H1 (cell line): ENCODE measurements at regions not wholly inside any gene's neighbourhood (a gene's known extent, or its start where the extent isn't known, plus 50 kb on each side); places are given as distances from the start of the nearest gene placed in this dataset.

Experiments
- CTCF ChIA-PET: fragments of 300-600 bp; sonication (Branson Sonifier 250); formaldehyde crosslinking; loops from one replicate; lab custom pipeline; 2021; ENCODE audit not compliant: partially characterized antibody; lab: Charles Lee
- POLR2A ChIA-PET: fragments of 300-600 bp; sonication (Branson Sonifier 250); formaldehyde crosslinking; loops from one replicate; lab custom pipeline; 2021; ENCODE audit warnings: inconsistent platforms; ENCODE audit not compliant: partially characterized antibody; lab: Charles Lee
- DNase-seq, 2 experiments: peaks; one replicate each; pipeline versions ENCODE4 v3.0.0 to v3.0.0-alpha.2; 2010 to 2022; ENCODE audit warnings: low spot score in 2 of 2, low read depth in 1 of 2, mixed read lengths in 1 of 2
- FAIRE-seq: peaks from 2 replicates; lab custom pipeline; 2011; peaks lifted over from hg19 to GRCh38; lab: Jason Lieb, UNC
- H2AFZ ChIP-seq: 2 replicates; pipeline ENCODE4 v1.8.1; 2012; ENCODE audit warnings: low read length, inconsistent platforms
- H2AK5ac ChIP-seq: 2 replicates; pipeline ENCODE4 v1.6.1; 2013; ENCODE audit warnings: low read depth, low read length
- H2BK120ac ChIP-seq: replicated peaks from 2 replicates; pipeline ENCODE3; 2013; ENCODE audit warnings: low read depth, low read length, inconsistent platforms
- H2BK12ac ChIP-seq: 2 replicates; pipeline ENCODE4 v1.6.1; 2013; ENCODE audit warnings: low read depth, low read length
- H2BK15ac ChIP-seq: 2 replicates; pipeline ENCODE4 v1.6.1; 2013; ENCODE audit warnings: low read length
- H2BK20ac ChIP-seq: 2 replicates; pipeline ENCODE4 v1.6.1; 2013; ENCODE audit warnings: low read length
- H2BK5ac ChIP-seq: 2 replicates; pipeline ENCODE4 v1.6.1; 2013; ENCODE audit warnings: low read depth, low read length
- H3K14ac ChIP-seq: 2 replicates; pipeline ENCODE4 v1.6.1; 2013; ENCODE audit warnings: inconsistent platforms; ENCODE audit not compliant: insufficient read length
- H3K18ac ChIP-seq: 2 replicates; pipeline ENCODE4 v1.6.1; 2013; ENCODE audit warnings: low read length; ENCODE audit errors: extremely low read depth
- H3K23ac ChIP-seq: 2 replicates; pipeline ENCODE4 v1.6.1; 2013; ENCODE audit warnings: inconsistent platforms; ENCODE audit not compliant: insufficient read length
- H3K23me2 ChIP-seq: 2 replicates; pipeline ENCODE4 v1.6.1; 2013; ENCODE audit warnings: low read depth, low read length
- H3K27ac ChIP-seq: 2 replicates; pipeline ENCODE4 v1.6.1; 2011; ENCODE audit warnings: low read depth, low read length, inconsistent platforms
- H3K27me3 ChIP-seq, 4 experiments: replicated peaks in 1 of 4; 1 replicate in 1 of 4; 2 replicates in 3 of 4; pipeline versions ENCODE4 v1.6.1 to v1.8.1; 2011 to 2013; ENCODE audit warnings: low read length in 3 of 4, mild to moderate bottlenecking in 3 of 4, inconsistent platforms in 2 of 4, mixed read lengths in 2 of 4, moderate library complexity in 1 of 4; ENCODE audit not compliant: control insufficient read depth in 3 of 4, insufficient read depth in 3 of 4; ENCODE audit errors: extremely low read depth in 1 of 4
- H3K36me3 ChIP-seq, 4 experiments: 2 replicates each; pipeline versions ENCODE4 v1.6.1 to v1.8.1; 2011 to 2013; ENCODE audit warnings: mild to moderate bottlenecking in 4 of 4, low read length in 3 of 4, moderate library complexity in 2 of 4, control low read depth in 1 of 4, inconsistent platforms in 1 of 4; ENCODE audit not compliant: insufficient read depth in 4 of 4, control insufficient read depth in 2 of 4
- H3K4ac ChIP-seq: replicated peaks from 2 replicates; pipeline ENCODE3; 2013; ENCODE audit warnings: low read length, low read depth, mixed read lengths, inconsistent platforms; ENCODE audit not compliant: insufficient read length
- H3K4me1 ChIP-seq, 4 experiments: replicated peaks in 1 of 4; 1 replicate in 1 of 4; 2 replicates in 3 of 4; pipeline versions ENCODE4 v1.6.1 to v1.8.1; 2011 to 2013; ENCODE audit warnings: low read length in 3 of 4, inconsistent platforms in 2 of 4, mixed read lengths in 1 of 4; ENCODE audit not compliant: insufficient read depth in 4 of 4, control insufficient read depth in 3 of 4
- H3K4me2 ChIP-seq, 2 experiments: 2 replicates each; pipeline versions ENCODE4 v1.6.1 to v1.8.1; 2011 to 2013; ENCODE audit warnings: low read depth in 2 of 2, low read length in 2 of 2, control low read depth in 1 of 2, inconsistent platforms in 1 of 2, mild to moderate bottlenecking in 1 of 2; ENCODE audit not compliant: insufficient read depth in 1 of 2
- H3K4me3 ChIP-seq, 4 experiments: fragments of 200-600, 300-600 bp in 1 of 4; sonication (generic), shearing (Covaris generic), sonication (Bioruptor Twin) in 1 of 4; 2 replicates each; pipeline versions ENCODE4 v1.5.1 to v1.8.1; 2011 to 2016; ENCODE audit warnings: low read length in 4 of 4, low read depth in 3 of 4, control low read depth in 2 of 4, inconsistent platforms in 2 of 4, mild to moderate bottlenecking in 2 of 4, mixed read lengths in 1 of 4, moderate library complexity in 1 of 4; ENCODE audit not compliant: insufficient read depth in 2 of 4; ENCODE audit errors: extremely low read depth in 1 of 4
- H3K56ac ChIP-seq: replicated peaks from 2 replicates; pipeline ENCODE3; 2013; ENCODE audit warnings: low read depth, mild to moderate bottlenecking, mixed read lengths, low read length, inconsistent platforms; ENCODE audit not compliant: insufficient read length
- H3K79me1 ChIP-seq: 2 replicates; pipeline ENCODE4 v1.6.1; 2013; ENCODE audit warnings: low read depth, low read length, control low read depth
- H3K79me2 ChIP-seq, 2 experiments: 2 replicates each; pipeline versions ENCODE4 v1.6.1 to v1.8.1; 2012 to 2013; ENCODE audit warnings: low read length in 2 of 2, mild to moderate bottlenecking in 2 of 2, inconsistent platforms in 1 of 2; ENCODE audit not compliant: insufficient read depth in 2 of 2, control insufficient read depth in 1 of 2
- H3K9ac ChIP-seq, 4 experiments: replicated peaks in 1 of 4; 1 replicate in 1 of 4; 2 replicates in 3 of 4; pipeline versions ENCODE4 v1.6.1 to v1.8.1; 2011 to 2013; ENCODE audit warnings: low read depth in 3 of 4, low read length in 3 of 4, control low read depth in 2 of 4, mild to moderate bottlenecking in 2 of 4, moderate library complexity in 2 of 4, inconsistent platforms in 1 of 4; ENCODE audit errors: extremely low read depth in 1 of 4
- H3K9me3 ChIP-seq, 2 experiments: 2 replicates each; pipeline versions ENCODE4 v1.6.1 to v1.8.1; 2012 to 2013; ENCODE audit warnings: mild to moderate bottlenecking in 2 of 2, moderate library complexity in 2 of 2, control low read depth in 1 of 2, inconsistent platforms in 1 of 2, low read depth in 1 of 2, low read length in 1 of 2, mixed read lengths in 1 of 2; ENCODE audit not compliant: insufficient read depth in 2 of 2
- H4K20me1 ChIP-seq, 2 experiments: replicated peaks in 1 of 2; 2 replicates each; pipeline versions ENCODE3 to v1.8.1; 2011 to 2013; ENCODE audit warnings: inconsistent platforms in 2 of 2, low read length in 2 of 2, mild to moderate bottlenecking in 1 of 2; ENCODE audit not compliant: insufficient read depth in 2 of 2, control insufficient read depth in 1 of 2
- H4K5ac ChIP-seq: 2 replicates; pipeline ENCODE4 v1.6.1; 2013; ENCODE audit warnings: low read length, low read depth, mixed read lengths, inconsistent platforms; ENCODE audit not compliant: insufficient read length
- H4K8ac ChIP-seq: 2 replicates; pipeline ENCODE4 v1.8.0; 2013; ENCODE audit warnings: mild to moderate bottlenecking, moderate library complexity, low read length, inconsistent platforms; ENCODE audit not compliant: insufficient read depth; ENCODE audit errors: extremely low read depth
- H4K91ac ChIP-seq: replicated peaks from 2 replicates; pipeline ENCODE3; 2013; ENCODE audit warnings: low read length, mixed read lengths, inconsistent platforms; ENCODE audit not compliant: insufficient read length
- ASH2L ChIP-seq: fragments of 200-600, 300-600 bp; sonication (generic); IDR thresholded peaks from one replicate; pipeline ENCODE4 v1.7.1; 2017; ENCODE audit warnings: low read length
- CBX8 ChIP-seq: fragments of 300-800, 300-1000 bp; sonication (generic); IDR thresholded peaks from 2 replicates; pipeline ENCODE4 v1.7.1; 2016; ENCODE audit warnings: low read depth, low read length, borderline replicate concordance
- CEBPB ChIP-seq: IDR thresholded peaks from 2 replicates; pipeline ENCODE4 v1.6.1; 2012; ENCODE audit warnings: low read depth, low read length
- CREB1 ChIP-seq: IDR thresholded peaks from 2 replicates; pipeline ENCODE4 v1.6.1; 2012; ENCODE audit warnings: inconsistent platforms
- CTBP2 ChIP-seq: IDR thresholded peaks from 2 replicates; pipeline ENCODE4 v1.7.0; 2011; ENCODE audit warnings: borderline replicate concordance, mild to moderate bottlenecking, moderate library complexity, mixed read lengths, low read length; ENCODE audit not compliant: insufficient read depth, insufficient read length
- EGR1 ChIP-seq: IDR thresholded peaks from 2 replicates; pipeline ENCODE4 v1.6.1; 2011; ENCODE audit warnings: low read depth, low read length, borderline replicate concordance
- RBBP5 ChIP-seq: IDR thresholded peaks from 2 replicates; pipeline ENCODE4 v1.7.1; 2012; ENCODE audit warnings: low read depth, mild to moderate bottlenecking, inconsistent platforms, low read length, moderate library complexity, borderline replicate concordance
- SP4 ChIP-seq: IDR thresholded peaks from 2 replicates; pipeline ENCODE4 v1.6.1; 2012; ENCODE audit warnings: low read length, inconsistent platforms
- WGBS, 2 experiments: shearing (Covaris generic) in 1 of 2; methylation state at CpG; one replicate each; pipeline versions ENCODE4 v1.1.6 to v1.1.7; 2013 to 2015; ENCODE audit warnings: low lambda C conversion rate in 2 of 2, mixed read lengths in 2 of 2, inconsistent platforms in 1 of 2, low coverage in 1 of 2, missing lambda C conversion rate in 1 of 2; ENCODE audit not compliant: insufficient replicate concordance in 2 of 2, insufficient coverage in 1 of 2, insufficient read length in 1 of 2; ENCODE audit errors: extremely low coverage in 1 of 2, missing lambda C conversion rate in 1 of 2; 5-methylcytosine and 5-hydroxymethylcytosine counted together

- Histone ChIP-seq H2AK5ac (no peak overlapping the region), H3K9me3 (no peaks in the 10 kb centered on the region), H4K5ac (no peak overlapping the region), H3K79me1 (no peaks in the 10 kb centered on the region), H3K9ac (no peak overlapping the region), H4K20me1 (no peaks in the 10 kb centered on the region), H3K56ac (no peak overlapping the region), H3K79me2 (no peaks in the 10 kb centered on the region), H3K27me3 (no peaks in the 10 kb centered on the region), H2BK5ac (no peak overlapping the region), H3K23ac (no peak overlapping the region), H3K4me2 (no peak overlapping the region), H4K8ac (no peak overlapping the region), H3K4me1 (no peaks in the 10 kb centered on the region), H3K27ac (no peak overlapping the region), H2AFZ (no peak overlapping the region), H2BK20ac (no peak overlapping the region), H3K23me2 (no peaks in the 10 kb centered on the region), H2BK120ac (no peak overlapping the region), H3K14ac (no peak overlapping the region), H3K4me3 (no peak overlapping the region), H3K36me3 (no peaks in the 10 kb centered on the region), H3K4ac (no peak overlapping the region), H2BK12ac (no peak overlapping the region), H3K18ac (no peak overlapping the region), H2BK15ac (no peak overlapping the region), H4K91ac (no peak overlapping the region)
- 94% methylated on average over 1 of the region's 1 CpG; no CpG with 5 or more reads in 1 of the 2 experiments for WGBS, 2 experiments
- TF ChIP-seq RBBP5 (no peak), CEBPB (no peak), SP4 (no peak), CTBP2 (no peak), CREB1 (no peak), ASH2L (no peak), CBX8 (no peak), EGR1 (no peak)
- FAIRE-seq: no peak
- ChIA-PET CTCF (no interaction called here), POLR2A (no interaction called here)
- DNase-seq: no peak
Measured at GRCh38 chr2:17373741-17374140, 144.5 kb downstream of the RAD51AP2 start.
